ENCODE measurements at regions not wholly inside any gene's neighbourhood (a gene's known extent, or its start where the extent isn't known, plus 50 kb on each side); places are given as distances from the start of the nearest gene placed in this dataset.

GRCh38 chr2:223511168-223511567, 91.0 kb downstream of the SCG2 start:
- TF ChIP-seq CTCF (conservative IDR thresholded peaks at IDR 0.05; ENCODE audit: low read depth, low read length): no peak
- no peak for TF ChIP-seq EZH2 (IDR thresholded peaks at IDR 0.05; ENCODE audit: low read length, unreplicated experiment)
- TF ChIP-seq EZH2phosphoT487 (IDR thresholded peaks at IDR 0.05; ENCODE audit: borderline replicate concordance, low read length): no peak

Data from PC-3 (cell line).